HEK293T (cell line): ENCODE measurements at regions not wholly inside any gene's neighbourhood (a gene's known extent, or its start where the extent isn't known, plus 50 kb on each side); places are given as distances from the start of the nearest gene placed in this dataset.

ENCODE experiments used
- CTCF ChIA-PET: fragments of 350-600 bp; formaldehyde crosslinking; extraction: SDS; loops from one replicate; lab custom pipeline; 2021; ENCODE audit warnings: antibody characterized with exemption, inconsistent platforms; lab: Yijun Ruan, JAX
- POLR2A ChIA-PET: fragments of 350-600 bp; formaldehyde crosslinking; extraction: SDS; loops from one replicate; lab custom pipeline; 2020; ENCODE audit warnings: antibody characterized with exemption, inconsistent platforms; lab: Yijun Ruan, JAX
- DNase-seq: peaks from one replicate; pipeline ENCODE4 v3.0.0; 2012; ENCODE audit warnings: mixed read lengths; ENCODE audit errors: extremely low spot score
- ARNT ChIP-seq: fragments of 450-650 bp; IDR thresholded peaks from 2 replicates; pipeline ENCODE4 v1.6.1; 2017; ENCODE audit warnings: mild to moderate bottlenecking
- BHLHE40 ChIP-seq: fragments of 450-650 bp; IDR thresholded peaks from 2 replicates; pipeline ENCODE4 v1.6.1; 2016; ENCODE audit warnings: mild to moderate bottlenecking, moderate library complexity, borderline replicate concordance
- CTBP1 ChIP-seq: fragments of 450-650 bp; IDR thresholded peaks from 2 replicates; pipeline ENCODE4 v1.6.1; 2016; ENCODE audit warnings: borderline replicate concordance
- ELF4 ChIP-seq: fragments of 450-650 bp; IDR thresholded peaks from 2 replicates; pipeline ENCODE4 v1.6.1; 2017; ENCODE audit warnings: antibody characterized with exemption
- FOXA1 ChIP-seq: fragments of 450-650 bp; IDR thresholded peaks from 2 replicates; pipeline ENCODE4 v1.6.1; 2016; ENCODE audit warnings: mild to moderate bottlenecking
- FOXK2 ChIP-seq: fragments of 450-650 bp; IDR thresholded peaks from 2 replicates; pipeline ENCODE4 v1.6.1; 2016; ENCODE audit warnings: mild to moderate bottlenecking
- FOXM1 ChIP-seq: fragments of 450-650 bp; IDR thresholded peaks from 2 replicates; pipeline ENCODE4 v1.6.1; 2017; ENCODE audit warnings: mild to moderate bottlenecking, borderline replicate concordance
- HDGF ChIP-seq: fragments of 450-650 bp; IDR thresholded peaks from 2 replicates; pipeline ENCODE4 v1.6.1; 2017; ENCODE audit warnings: antibody characterized with exemption, borderline replicate concordance
- L3MBTL2 ChIP-seq: fragments of 450-650 bp; conservative IDR thresholded peaks from 2 replicates; pipeline ENCODE4 v1.6.1; 2016; ENCODE audit warnings: mild to moderate bottlenecking
- LEF1 ChIP-seq: fragments of 450-650 bp; IDR thresholded peaks from 2 replicates; pipeline ENCODE4 v1.6.1; 2017; ENCODE audit warnings: mild to moderate bottlenecking, borderline replicate concordance
- NFRKB ChIP-seq: fragments of 450-650 bp; IDR thresholded peaks from 2 replicates; pipeline ENCODE4 v1.6.1; 2016; ENCODE audit warnings: mild to moderate bottlenecking, moderate library complexity
- SP1 ChIP-seq: fragments of 450-650 bp; IDR thresholded peaks from 2 replicates; pipeline ENCODE4 v1.6.1; 2017
- SUZ12 ChIP-seq: fragments of 450-650 bp; IDR thresholded peaks from 2 replicates; pipeline ENCODE4 v1.6.1; 2016; ENCODE audit warnings: mild to moderate bottlenecking
- TARDBP ChIP-seq: fragments of 450-650 bp; IDR thresholded peaks from 2 replicates; pipeline ENCODE4 v1.6.1; 2016
- ZNF384 ChIP-seq: fragments of 450-650 bp; IDR thresholded peaks from 2 replicates; pipeline ENCODE4 v1.6.1; 2016
- TF ChIP-seq, protein P1 (sequence below): fragments of 450-650 bp; IDR thresholded peaks from 2 replicates; pipeline ENCODE4 v1.6.1; 2016

DNA sequence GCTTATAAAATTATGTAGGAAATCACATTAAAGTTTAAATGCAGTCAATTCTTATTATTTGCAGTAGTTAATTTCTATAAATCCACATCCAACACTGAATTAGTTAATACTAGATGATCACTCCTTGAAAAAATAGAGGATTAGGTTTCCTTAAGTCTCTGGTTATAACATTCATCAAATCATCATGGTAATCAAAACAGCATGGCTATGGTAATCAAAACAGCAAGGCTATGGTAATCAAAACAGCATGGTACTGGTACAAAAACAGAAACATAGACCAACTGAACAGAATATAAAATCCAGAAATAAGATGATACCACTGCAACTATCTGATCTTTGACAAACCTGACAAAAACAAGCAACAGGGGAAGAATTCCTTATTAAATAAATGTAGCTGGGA, 814.6 kb upstream of the CCDC179 start:
- ChIA-PET POLR2A (no interaction called here), CTCF (no interaction called here)
- DNase-seq: no peak
- TF ChIP-seq TARDBP (no peak), FOXK2 (no peak), SUZ12 (no peak), FOXM1 (no peak), CTBP1 (no peak), BHLHE40 (no peak)
- TF ChIP-seq, protein P1, sequence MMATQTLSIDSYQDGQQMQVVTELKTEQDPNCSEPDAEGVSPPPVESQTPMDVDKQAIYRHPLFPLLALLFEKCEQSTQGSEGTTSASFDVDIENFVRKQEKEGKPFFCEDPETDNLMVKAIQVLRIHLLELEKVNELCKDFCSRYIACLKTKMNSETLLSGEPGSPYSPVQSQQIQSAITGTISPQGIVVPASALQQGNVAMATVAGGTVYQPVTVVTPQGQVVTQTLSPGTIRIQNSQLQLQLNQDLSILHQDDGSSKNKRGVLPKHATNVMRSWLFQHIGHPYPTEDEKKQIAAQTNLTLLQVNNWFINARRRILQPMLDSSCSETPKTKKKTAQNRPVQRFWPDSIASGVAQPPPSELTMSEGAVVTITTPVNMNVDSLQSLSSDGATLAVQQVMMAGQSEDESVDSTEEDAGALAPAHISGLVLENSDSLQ: no peak

DNA sequence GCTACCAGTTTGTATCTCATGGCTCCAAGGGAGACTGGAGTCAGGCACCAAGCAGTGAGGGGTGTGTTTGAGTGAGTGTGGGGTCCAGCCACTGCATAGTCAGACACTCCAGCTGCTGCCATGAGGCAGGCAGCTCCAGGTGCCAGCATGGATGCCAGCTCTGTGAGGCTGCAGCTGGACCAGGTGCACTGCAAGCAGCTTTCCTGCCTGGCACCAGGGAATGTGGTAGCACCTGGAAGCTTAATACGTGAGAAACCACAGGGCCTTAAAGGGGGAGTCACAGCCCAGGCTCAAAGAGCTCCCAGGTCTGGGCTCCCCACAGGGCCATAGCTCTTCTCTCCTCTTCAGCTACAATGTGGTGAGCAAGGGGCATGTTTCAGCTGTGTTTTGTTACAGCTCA, 817.8 kb upstream of the LUZP2 start:
- CTCF ChIA-PET: no interaction called here
- DNase-seq: no peak
- POLR2A ChIA-PET: no interaction called here
- no peak for TF ChIP-seq SUZ12
- TF ChIP-seq SP1: no peak
- no peak for TF ChIP-seq FOXM1
- TF ChIP-seq HDGF: no peak
- TF ChIP-seq BHLHE40: no peak
- no peak for TF ChIP-seq ELF4
- TF ChIP-seq ZNF384: no peak
- TF ChIP-seq L3MBTL2: no peak
- TF ChIP-seq FOXK2: no peak
- TF ChIP-seq, protein P1: no peak
- TF ChIP-seq LEF1: no peak
- no peak for TF ChIP-seq ARNT
- TF ChIP-seq NFRKB: no peak
- TF ChIP-seq CTBP1: no peak
- TF ChIP-seq TARDBP: no peak
- no peak for TF ChIP-seq FOXA1

GRCh38 chr11:23679981-23680380, 816.9 kb upstream of the LUZP2 start:
- CTCF ChIA-PET: no interaction called here
- POLR2A ChIA-PET: no interaction called here
- TF ChIP-seq SUZ12: no peak
- no peak for TF ChIP-seq FOXK2
- TF ChIP-seq FOXM1: no peak
- TF ChIP-seq HDGF: no peak
- TF ChIP-seq, protein P1: no peak
- TF ChIP-seq SP1: no peak
- TF ChIP-seq BHLHE40: no peak
- no peak for TF ChIP-seq ARNT
- no peak for TF ChIP-seq ELF4
- TF ChIP-seq TARDBP: no peak
- no peak for TF ChIP-seq FOXA1
- TF ChIP-seq ZNF384: no peak
- TF ChIP-seq CTBP1: no peak
- no peak for TF ChIP-seq LEF1
- TF ChIP-seq NFRKB: no peak
- TF ChIP-seq L3MBTL2: no peak
- no peak for DNase-seq

GRCh38 chr11:23680488-23681230, 816.2 kb upstream of the LUZP2 start:
- ChIA-PET POLR2A (no interaction called here), CTCF (interaction anchor here (0.6 kb wide), 1 partner anchor 792 kb away, joined by 4 read pairs; no protein-coding TSS in a partner anchor)
- no peak for TF ChIP-seq FOXA1
- TF ChIP-seq ARNT: no peak
- TF ChIP-seq SP1: no peak
- no peak for TF ChIP-seq BHLHE40
- no peak for TF ChIP-seq ZNF384
- no peak for TF ChIP-seq LEF1
- no peak for TF ChIP-seq SUZ12
- no peak for DNase-seq

GRCh38 chr11:23684701-23685100, 812.2 kb upstream of the LUZP2 start:
- DNase-seq: no peak
- ChIA-PET CTCF (no interaction called here), POLR2A (no interaction called here)
- TF ChIP-seq ELF4 (no peak), FOXM1 (no peak), L3MBTL2 (no peak), ZNF384 (no peak), HDGF (no peak), SP1 (no peak), FOXA1 (no peak), LEF1 (no peak), TARDBP (no peak), NFRKB (no peak), ARNT (no peak), SUZ12 (no peak)
- TF ChIP-seq, protein P1: no peak

GRCh38 chr11:23687991-23688390, 808.9 kb upstream of the LUZP2 start:
- DNase-seq: no peak
- TF ChIP-seq FOXM1 (no peak), FOXA1 (no peak), FOXK2 (no peak)
- TF ChIP-seq, protein P1: no peak
- POLR2A ChIA-PET: no interaction called here
- CTCF ChIA-PET: no interaction called here
